ENCODE measurements at regions not wholly inside any gene's neighbourhood (a gene's known extent, or its start where the extent isn't known, plus 50 kb on each side); places are given as distances from the start of the nearest gene placed in this dataset.

DNA sequence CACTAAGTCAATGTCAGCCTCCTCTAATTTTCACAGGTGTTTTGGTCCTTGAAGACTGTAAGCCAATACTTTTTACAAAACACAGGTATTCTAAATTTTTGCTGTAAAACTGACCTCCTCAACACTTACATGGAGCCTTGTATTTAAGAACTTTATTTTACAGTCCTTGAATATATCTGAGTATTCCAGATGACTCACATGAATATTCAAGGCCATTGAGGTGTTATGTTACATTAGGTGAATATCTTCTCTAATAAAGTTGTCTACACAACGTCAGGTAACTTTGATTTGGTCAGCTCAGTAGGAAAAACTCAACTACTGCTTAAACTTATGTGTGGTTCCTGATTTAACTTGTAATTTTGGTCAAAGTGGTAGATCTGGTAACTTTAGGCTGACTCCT lies 254.2 kb downstream of the OLFM3 start:
- Histone ChIP-seq H3K4me1 (no peaks in the 10 kb centered on the region), H3K4me3 (no peak overlapping the region), H3K27ac (no peak overlapping the region), H3K36me3 (no peaks in the 10 kb centered on the region), H3K27me3 (no peaks in the 10 kb centered on the region), H3K9me3 (no peaks in the 10 kb centered on the region)
- WGBS, 4 donors = 68 to 77% (median 75%) methylated on average over 1 of the region's 1 CpG
- ATAC-seq (no peak), DNase-seq (no peak)
- intact Hi-C loops (cut with DNase I) = no loop called here
- TF ChIP-seq, protein P1, sequence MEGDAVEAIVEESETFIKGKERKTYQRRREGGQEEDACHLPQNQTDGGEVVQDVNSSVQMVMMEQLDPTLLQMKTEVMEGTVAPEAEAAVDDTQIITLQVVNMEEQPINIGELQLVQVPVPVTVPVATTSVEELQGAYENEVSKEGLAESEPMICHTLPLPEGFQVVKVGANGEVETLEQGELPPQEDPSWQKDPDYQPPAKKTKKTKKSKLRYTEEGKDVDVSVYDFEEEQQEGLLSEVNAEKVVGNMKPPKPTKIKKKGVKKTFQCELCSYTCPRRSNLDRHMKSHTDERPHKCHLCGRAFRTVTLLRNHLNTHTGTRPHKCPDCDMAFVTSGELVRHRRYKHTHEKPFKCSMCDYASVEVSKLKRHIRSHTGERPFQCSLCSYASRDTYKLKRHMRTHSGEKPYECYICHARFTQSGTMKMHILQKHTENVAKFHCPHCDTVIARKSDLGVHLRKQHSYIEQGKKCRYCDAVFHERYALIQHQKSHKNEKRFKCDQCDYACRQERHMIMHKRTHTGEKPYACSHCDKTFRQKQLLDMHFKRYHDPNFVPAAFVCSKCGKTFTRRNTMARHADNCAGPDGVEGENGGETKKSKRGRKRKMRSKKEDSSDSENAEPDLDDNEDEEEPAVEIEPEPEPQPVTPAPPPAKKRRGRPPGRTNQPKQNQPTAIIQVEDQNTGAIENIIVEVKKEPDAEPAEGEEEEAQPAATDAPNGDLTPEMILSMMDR (IDR thresholded peaks at IDR 0.05) = no peak
- TF ChIP-seq POLR2A (IDR thresholded peaks at IDR 0.05) = no peak

DNA sequence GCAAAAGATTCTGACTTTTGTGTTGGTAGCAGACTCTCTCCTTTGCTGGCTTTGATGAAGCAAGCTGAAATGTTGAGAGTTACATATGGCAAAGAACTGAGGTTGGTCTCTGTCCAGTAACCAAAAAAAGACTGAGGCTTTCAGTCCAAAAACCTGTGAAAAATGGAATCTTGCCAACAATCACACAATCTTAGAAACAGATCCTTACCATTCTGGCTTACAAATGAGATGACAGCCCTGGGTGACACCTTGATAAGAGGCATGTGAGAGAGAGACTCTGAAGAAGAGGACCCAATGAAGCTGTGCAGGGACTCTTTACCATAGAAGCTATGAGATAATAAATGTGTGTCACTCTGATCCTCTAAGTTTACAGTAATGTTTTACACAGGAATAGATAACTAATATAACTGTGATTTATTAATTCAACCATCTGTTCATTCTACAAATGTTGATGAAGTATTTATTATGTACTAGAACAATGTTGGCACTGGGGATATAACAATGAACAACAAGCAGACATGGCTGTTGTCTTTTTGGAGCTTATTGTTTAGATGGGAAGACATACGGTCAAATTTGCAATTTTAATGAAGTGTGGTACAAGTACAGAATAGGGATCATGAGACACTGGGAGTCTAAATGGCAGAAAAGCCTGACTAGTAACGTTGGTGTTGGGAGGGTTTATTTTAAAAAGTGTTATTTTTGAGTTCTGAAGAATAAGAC lies 251.0 kb downstream of the OLFM3 start:
- TF ChIP-seq POLR2A (IDR thresholded peaks at IDR 0.05) = no peak
- TF ChIP-seq, protein P1 (IDR thresholded peaks at IDR 0.05) = no peak
- intact Hi-C loops (cut with DNase I) = no loop called here
- DNase-seq = no peak
- Histone ChIP-seq H3K4me3 (no peak overlapping the region), H3K27me3 (no peaks in the 10 kb centered on the region), H3K9me3 (no peaks in the 10 kb centered on the region), H3K36me3 (no peaks in the 10 kb centered on the region), H3K27ac (no peak overlapping the region), H3K4me1 (no peaks in the 10 kb centered on the region)
- no peak for ATAC-seq
- 56 to 61% (median 59%) methylated on average over 2 of the region's 2 CpGs for WGBS, 4 donors

DNA sequence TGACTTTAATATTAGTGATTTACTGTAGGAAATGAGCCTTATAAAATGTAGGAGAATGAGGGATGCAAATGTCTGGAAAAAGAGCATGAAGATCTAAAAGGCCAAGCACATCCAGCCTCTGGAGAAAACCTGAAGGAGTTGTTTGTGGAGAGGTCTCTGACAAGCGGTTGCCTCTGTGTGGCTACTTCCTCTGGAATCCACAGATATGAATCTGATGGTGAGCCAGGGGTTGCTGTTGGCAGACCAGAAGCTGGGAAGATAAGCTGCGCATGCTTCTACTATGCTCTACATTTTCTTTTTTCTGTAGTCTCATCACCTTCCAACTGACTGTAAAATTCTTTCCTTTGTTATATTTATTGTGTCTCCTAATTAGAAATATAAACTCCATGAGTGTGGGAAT lies 248.6 kb downstream of the OLFM3 start:
- 25 to 43% (median 39%) methylated on average over 2 of the region's 2 CpGs for WGBS, 4 donors
- Histone ChIP-seq H3K4me1 (no peaks in the 10 kb centered on the region), H3K9me3 (peaks cover 0 to 7% (median 0%) of the 10 kb centered on the region in 12 donors), H3K27ac (no peak overlapping the region), H3K4me3 (no peak overlapping the region), H3K27me3 (no peaks in the 10 kb centered on the region), H3K36me3 (no peaks in the 10 kb centered on the region)
- DNase-seq (no peak), ATAC-seq (no peak)
- intact Hi-C loops (cut with DNase I) = no loop called here
- TF ChIP-seq, protein P1 (IDR thresholded peaks at IDR 0.05) = no peak
- TF ChIP-seq POLR2A (IDR thresholded peaks at IDR 0.05) = no peak

Data from heart left ventricle (tissue), 16 donors.